Panc1 (cell line): ENCODE measurements at regions not wholly inside any gene's neighbourhood (a gene's known extent, or its start where the extent isn't known, plus 50 kb on each side); places are given as distances from the start of the nearest gene placed in this dataset.

Source experiments
- ATAC-seq: fragments of 200-7000 bp; cut with Tn5 transposase; 2 replicates; pipeline ENCODE4 v1.9.1; 2020; ENCODE audit warnings: mild to moderate bottlenecking, moderate library complexity
- BruUV-seq: library from RNA; stranded (reverse); fragments of 400-500 nt; replicated peaks from 2 replicates; lab custom pipeline; 2021; lab: Mats Ljungman, UMichigan
- CTCF ChIA-PET: fragments of 300-600 bp; sonication (Branson Sonifier 250); formaldehyde crosslinking; loops from one replicate; lab custom pipeline; 2022; ENCODE audit warnings: antibody characterized with exemption; lab: Charles Lee
- POLR2A ChIA-PET: fragments of 300-600 bp; sonication (Branson Sonifier 250); formaldehyde crosslinking; loops from one replicate; lab custom pipeline; 2022; ENCODE audit warnings: antibody characterized with exemption; lab: Charles Lee
- DNase-seq: peaks from one replicate; pipeline ENCODE4 v3.0.0-alpha.2; 2010; ENCODE audit warnings: low read depth, low spot score
- H3K27ac ChIP-seq: 2 replicates; pipeline ENCODE4 v1.5.1; 2011; ENCODE audit warnings: mild to moderate bottlenecking, low read length, inconsistent platforms
- H3K27me3 ChIP-seq: fragments of 200-500 bp; sonication (Bioruptor generic); 2 replicates; pipeline ENCODE4 v1.6.0; 2014; ENCODE audit warnings: low read length, inconsistent platforms; ENCODE audit not compliant: control insufficient read depth, insufficient read depth
- H3K36me3 ChIP-seq: fragments of 200-500 bp; sonication (Bioruptor generic); 2 replicates; pipeline ENCODE4 v1.5.1; 2014; ENCODE audit warnings: inconsistent platforms, mild to moderate bottlenecking, low read length, moderate library complexity; ENCODE audit not compliant: control insufficient read depth, insufficient read depth
- H3K4me1 ChIP-seq: 2 replicates; pipeline ENCODE4 v1.5.1; 2011; ENCODE audit warnings: inconsistent platforms, mild to moderate bottlenecking, low read length, moderate library complexity; ENCODE audit not compliant: control insufficient read depth, insufficient read depth
- H3K4me3 ChIP-seq, 2 experiments: 2 replicates each; pipeline ENCODE4 v1.5.1; 2011 to 2012; ENCODE audit warnings: low read depth in 2 of 2, low read length in 2 of 2, mild to moderate bottlenecking in 2 of 2, inconsistent platforms in 1 of 2, moderate library complexity in 1 of 2
- H3K9me3 ChIP-seq: fragments of 200-500 bp; sonication (Bioruptor generic); 2 replicates; pipeline ENCODE4 v1.5.1; 2014; ENCODE audit warnings: low read depth, mild to moderate bottlenecking, inconsistent platforms, low read length, moderate library complexity; ENCODE audit not compliant: control insufficient read depth, insufficient read depth
- POLR2AphosphoS5 ChIP-seq: IDR thresholded peaks from 2 replicates; pipeline ENCODE4 v1.6.1; 2012; ENCODE audit warnings: mild to moderate bottlenecking, low read depth, low read length, moderate library complexity
- REST ChIP-seq, 2 experiments: IDR thresholded peaks; 2 replicates each; pipeline ENCODE4 v1.6.1; 2011 to 2012; ENCODE audit warnings: low read depth in 2 of 2, control low read depth in 1 of 2, low read length in 1 of 2, mild to moderate bottlenecking in 1 of 2, moderate library complexity in 1 of 2; ENCODE audit not compliant: insufficient read depth in 1 of 2
- SIN3A ChIP-seq: IDR thresholded peaks from 2 replicates; pipeline ENCODE4 v1.6.1; 2012; ENCODE audit warnings: low read depth, mild to moderate bottlenecking, low read length, moderate library complexity, borderline replicate concordance; ENCODE audit not compliant: insufficient read depth
- TCF7L2 ChIP-seq: IDR thresholded peaks from 2 replicates; pipeline ENCODE4 v1.6.1; 2011; ENCODE audit warnings: mild to moderate bottlenecking, low read depth, low read length, inconsistent platforms
- in situ Hi-C: cut with HindIII; loops from 2 replicates; pipeline ENCODE4 v1.10.0; 2016; ENCODE audit warnings: low sequenced_read_pairs, low pct_unique_long_range_greater_than_20kb
- intact Hi-C: fragments of 100-400 bp; cut with micrococcal nuclease; formaldehyde crosslinking; loops from one replicate; pipeline ENCODE4 v1.10.0; 2022; ENCODE audit not compliant: unreplicated experiment
- TF ChIP-seq, protein P1 (sequence below): fragments of 450-650 bp; IDR thresholded peaks from 2 replicates; pipeline ENCODE4 v1.5.1; 2017; ENCODE audit warnings: mild to moderate bottlenecking

DNA sequence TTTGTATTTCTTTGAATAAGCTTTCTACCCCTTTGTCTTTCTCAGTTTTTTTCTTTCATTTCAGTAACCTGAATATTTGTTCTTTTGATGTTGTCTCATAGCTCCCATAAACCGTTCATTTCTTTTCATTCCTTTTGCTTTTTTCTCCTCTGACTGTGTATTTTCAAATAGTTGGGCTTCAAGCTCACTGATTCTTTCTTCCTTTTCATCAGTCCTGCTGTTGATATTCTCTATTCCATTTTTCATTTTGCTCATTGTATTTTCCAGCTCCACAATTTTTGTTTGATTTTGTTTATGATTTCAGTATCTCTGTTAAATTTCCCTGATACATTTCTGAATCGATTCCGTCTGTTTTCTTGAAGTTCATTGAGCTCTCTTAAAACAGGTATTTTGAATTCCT lies 129.6 kb upstream of the NUDT6 start:
- no TSS peak for BruUV-seq
- Histone ChIP-seq H3K36me3 (no peaks in the 10 kb centered on the region), H3K27ac (no peak overlapping the region), H3K9me3 (peaks cover 23% of the 10 kb centered on the region; the same call in 1 of the 2 replicates), H3K27me3 (no peaks in the 10 kb centered on the region), H3K4me3 (no peak overlapping the region), H3K4me1 (no peaks in the 10 kb centered on the region)
- intact Hi-C loops (no loop called here), in situ Hi-C loops (no loop called here)
- CTCF ChIA-PET, result no interaction called here
- ATAC-seq (no peak), DNase-seq (no peak)
- no peak for TF ChIP-seq POLR2AphosphoS5
- no peak for TF ChIP-seq TCF7L2
- TF ChIP-seq, protein P1, sequence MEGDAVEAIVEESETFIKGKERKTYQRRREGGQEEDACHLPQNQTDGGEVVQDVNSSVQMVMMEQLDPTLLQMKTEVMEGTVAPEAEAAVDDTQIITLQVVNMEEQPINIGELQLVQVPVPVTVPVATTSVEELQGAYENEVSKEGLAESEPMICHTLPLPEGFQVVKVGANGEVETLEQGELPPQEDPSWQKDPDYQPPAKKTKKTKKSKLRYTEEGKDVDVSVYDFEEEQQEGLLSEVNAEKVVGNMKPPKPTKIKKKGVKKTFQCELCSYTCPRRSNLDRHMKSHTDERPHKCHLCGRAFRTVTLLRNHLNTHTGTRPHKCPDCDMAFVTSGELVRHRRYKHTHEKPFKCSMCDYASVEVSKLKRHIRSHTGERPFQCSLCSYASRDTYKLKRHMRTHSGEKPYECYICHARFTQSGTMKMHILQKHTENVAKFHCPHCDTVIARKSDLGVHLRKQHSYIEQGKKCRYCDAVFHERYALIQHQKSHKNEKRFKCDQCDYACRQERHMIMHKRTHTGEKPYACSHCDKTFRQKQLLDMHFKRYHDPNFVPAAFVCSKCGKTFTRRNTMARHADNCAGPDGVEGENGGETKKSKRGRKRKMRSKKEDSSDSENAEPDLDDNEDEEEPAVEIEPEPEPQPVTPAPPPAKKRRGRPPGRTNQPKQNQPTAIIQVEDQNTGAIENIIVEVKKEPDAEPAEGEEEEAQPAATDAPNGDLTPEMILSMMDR, result no peak
- TF ChIP-seq SIN3A, result no peak
- POLR2A ChIA-PET, result no interaction called here

- CTCF ChIA-PET, result no interaction called here
- H3K4me1 ChIP-seq, result no peaks in the 10 kb centered on the region
- POLR2A ChIA-PET, result no interaction called here
- H3K9me3 ChIP-seq, result peaks cover 10% of the 10 kb centered on the region; the same call in 1 of the 2 replicates
- TF ChIP-seq TCF7L2 (no peak), SIN3A (no peak), REST (IDR thresholded peaks at IDR 0.05; ENCODE audit: insufficient read depth in 1 of 2, low read depth in 2 of 2, low read length in 1 of 2) (no peak), POLR2AphosphoS5 (no peak)
- TF ChIP-seq, protein P1, result no peak
- intact Hi-C loops (no loop called here), in situ Hi-C loops (no loop called here)
- H3K4me3 ChIP-seq, result no peak overlapping the region
- BruUV-seq, result no TSS peak
- H3K36me3 ChIP-seq, result no peaks in the 10 kb centered on the region
- ATAC-seq (no peak; the same call in 1 of the 2 replicates), DNase-seq (no peak)
- no peak overlapping the region for H3K27ac ChIP-seq
- no peaks in the 10 kb centered on the region for H3K27me3 ChIP-seq
These were observed 133.5 kb upstream of the NUDT6 start for GRCh38 chr4:123055943-123056342.
